ENCODE measurements at regions not wholly inside any gene's neighbourhood (a gene's known extent, or its start where the extent isn't known, plus 50 kb on each side); places are given as distances from the start of the nearest gene placed in this dataset.

- TF ChIP-seq SIX1 (CRISPR knock-in tag; IDR thresholded peaks at IDR 0.05; ENCODE audit: borderline replicate concordance) (no peak), ZBTB38 (CRISPR knock-in tag; IDR thresholded peaks at IDR 0.05) (no peak), TAF1 (CRISPR knock-in tag; IDR thresholded peaks at IDR 0.05) (no peak), CTCF (CRISPR knock-in tag; IDR thresholded peaks at IDR 0.05) (no peak), FOXK1 (CRISPR knock-in tag; IDR thresholded peaks at IDR 0.05; ENCODE audit: borderline replicate concordance, low read depth) (no peak)
These were observed 191.9 kb downstream of the CD83 start for GRCh38 chr6:14309516-14309915.

All from HepG2 (cell line).